ENCODE measurements at regions not wholly inside any gene's neighbourhood (a gene's known extent, or its start where the extent isn't known, plus 50 kb on each side); places are given as distances from the start of the nearest gene placed in this dataset.

DNA sequence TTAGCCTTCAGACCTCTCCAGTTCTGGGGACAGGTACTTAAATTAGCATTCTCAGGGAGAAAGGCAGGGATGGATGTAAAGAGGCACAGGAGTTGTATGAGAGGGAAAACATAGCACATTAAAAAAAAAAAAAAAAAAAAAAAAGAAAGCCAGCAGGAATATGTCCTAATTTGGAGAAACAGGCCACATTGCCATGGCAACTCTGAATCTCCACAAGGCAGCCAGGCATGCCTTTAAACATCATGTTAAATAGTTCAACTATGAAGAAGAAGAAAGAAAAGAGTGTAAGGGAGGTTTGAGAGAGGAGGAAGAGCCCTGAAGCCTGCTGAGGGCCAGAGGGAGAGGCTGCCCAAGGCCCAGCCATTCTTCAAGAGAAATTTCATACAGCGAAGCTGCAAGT is 145.8 kb downstream of the GRIN2B start:
- no peak for DNase-seq
- Mint-ChIP-seq H3K36me3 (no peaks in the 10 kb centered on the region), H3K27ac (no peak overlapping the region), H3K9me3 (peaks cover 0 to 4% (median 0%) of the 10 kb centered on the region in 9 donors), H3K4me3 (no peak overlapping the region), H3K4me1 (no peaks in the 10 kb centered on the region), H3K27me3 (peaks cover 0 to 12% (median 9%) of the 10 kb centered on the region in 5 donors)
- no peak for ATAC-seq
- POLR2A ChIA-PET: no interaction called here

DNA sequence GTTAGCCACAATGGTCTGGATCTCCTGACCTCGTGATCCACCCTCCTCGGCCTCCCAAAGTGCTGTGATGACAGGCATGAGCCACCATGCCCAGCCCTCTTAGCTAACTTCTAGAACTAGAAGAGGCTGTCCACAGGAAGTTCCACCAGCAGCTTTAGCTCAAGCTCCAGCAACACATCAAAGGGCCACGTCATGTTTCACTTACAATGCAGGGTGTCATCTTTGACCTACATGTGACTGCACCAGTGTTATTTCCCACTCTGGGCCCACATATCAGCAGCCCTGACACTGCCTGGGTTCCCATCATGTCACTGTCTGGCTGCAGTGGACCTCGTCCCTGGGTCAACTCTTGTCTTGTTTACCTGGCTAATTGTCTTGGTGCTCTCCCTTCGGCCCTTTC is 147.2 kb downstream of the GRIN2B start:
- Mint-ChIP-seq H3K4me1 (no peaks in the 10 kb centered on the region), H3K4me3 (no peak overlapping the region), H3K27ac (no peak overlapping the region), H3K9me3 (peaks cover 0 to 4% (median 0%) of the 10 kb centered on the region in 9 donors), H3K36me3 (no peaks in the 10 kb centered on the region), H3K27me3 (peaks cover 0 to 12% (median 9%) of the 10 kb centered on the region in 5 donors)
- no peak for ATAC-seq
- no peak for DNase-seq
- POLR2A ChIA-PET: no interaction called here

DNA sequence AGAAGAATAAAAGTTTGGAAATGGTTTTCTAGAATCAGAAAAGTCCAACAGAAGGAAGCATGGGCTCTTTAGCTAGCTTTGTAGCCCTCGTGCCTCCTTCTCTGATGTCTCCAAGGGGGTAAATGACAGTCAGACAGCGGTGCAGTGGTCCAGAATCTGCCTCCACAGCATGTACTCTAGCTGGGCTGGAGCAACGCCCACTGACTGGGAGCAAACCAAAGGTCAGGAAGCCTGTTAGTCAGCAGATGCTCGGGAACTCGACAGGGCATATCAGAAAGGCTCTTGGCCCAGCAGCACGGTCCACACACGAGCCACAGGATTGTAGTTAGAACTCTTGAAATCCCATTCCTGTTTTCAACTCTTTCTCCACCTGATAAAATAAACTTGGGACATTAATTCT is 164.3 kb downstream of the GRIN2B start:
- no peak for DNase-seq
- no peak for ATAC-seq
- Mint-ChIP-seq H3K27me3 (peaks cover 0 to 7% (median 5%) of the 10 kb centered on the region in 5 donors), H3K4me1 (no peaks in the 10 kb centered on the region), H3K9me3 (peaks cover 0 to 1% (median 0%) of the 10 kb centered on the region in 9 donors), H3K36me3 (no peaks in the 10 kb centered on the region), H3K27ac (no peak overlapping the region), H3K4me3 (no peak overlapping the region)
- POLR2A ChIA-PET: no interaction called here

DNA sequence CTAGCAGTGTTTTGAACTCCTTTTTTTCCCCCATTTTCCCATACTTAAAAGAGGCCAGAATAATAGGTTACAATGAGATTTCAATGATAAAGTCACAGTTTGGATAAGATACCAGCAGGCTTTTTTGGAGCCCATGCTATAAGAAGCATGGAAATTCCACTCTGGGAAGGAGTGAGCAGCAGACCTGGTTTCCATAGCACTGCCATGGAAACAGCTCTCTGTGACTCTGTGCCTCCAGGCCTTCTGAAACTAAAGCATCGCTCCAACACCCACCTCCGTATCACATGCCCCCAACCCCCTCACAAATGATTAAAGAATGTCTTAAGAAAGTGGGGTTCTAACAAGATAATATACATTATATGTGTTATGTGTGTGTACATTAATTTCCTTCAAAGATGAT is 165.0 kb downstream of the GRIN2B start:
- Mint-ChIP-seq H3K27ac (no peak overlapping the region), H3K4me1 (no peaks in the 10 kb centered on the region), H3K27me3 (peaks cover 0 to 8% (median 5%) of the 10 kb centered on the region in 5 donors), H3K9me3 (peaks cover 0 to 1% (median 0%) of the 10 kb centered on the region in 9 donors), H3K36me3 (no peaks in the 10 kb centered on the region), H3K4me3 (no peak overlapping the region)
- POLR2A ChIA-PET: no interaction called here
- DNase-seq: no peak
- ATAC-seq: no peak

DNA sequence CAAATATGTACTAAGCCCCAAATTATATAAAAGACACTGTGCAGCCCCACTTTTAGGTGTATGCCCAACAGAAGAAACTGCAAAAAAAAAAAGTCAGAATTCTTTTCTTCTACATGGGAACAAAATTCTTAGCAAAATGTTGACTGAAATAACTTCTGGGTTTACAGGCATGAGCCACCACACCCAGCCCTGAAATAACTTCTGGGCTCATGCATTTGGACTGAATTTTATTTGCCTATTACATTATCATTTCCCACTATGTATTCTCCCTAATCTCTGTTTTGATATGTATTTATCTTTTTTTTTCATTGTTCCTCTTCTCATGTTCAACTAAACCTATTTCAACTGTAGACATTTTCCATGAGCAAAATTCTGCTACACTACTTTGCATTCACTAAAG is 169.2 kb downstream of the GRIN2B start:
- Mint-ChIP-seq H3K9me3 (peaks cover 0 to 1% (median 0%) of the 10 kb centered on the region in 9 donors), H3K4me1 (no peaks in the 10 kb centered on the region), H3K27ac (no peak overlapping the region), H3K27me3 (peaks cover 6 to 23% (median 7%) of the 10 kb centered on the region in 5 donors), H3K4me3 (no peak overlapping the region), H3K36me3 (no peaks in the 10 kb centered on the region)
- DNase-seq: no peak
- POLR2A ChIA-PET: no interaction called here
- no peak for ATAC-seq

DNA sequence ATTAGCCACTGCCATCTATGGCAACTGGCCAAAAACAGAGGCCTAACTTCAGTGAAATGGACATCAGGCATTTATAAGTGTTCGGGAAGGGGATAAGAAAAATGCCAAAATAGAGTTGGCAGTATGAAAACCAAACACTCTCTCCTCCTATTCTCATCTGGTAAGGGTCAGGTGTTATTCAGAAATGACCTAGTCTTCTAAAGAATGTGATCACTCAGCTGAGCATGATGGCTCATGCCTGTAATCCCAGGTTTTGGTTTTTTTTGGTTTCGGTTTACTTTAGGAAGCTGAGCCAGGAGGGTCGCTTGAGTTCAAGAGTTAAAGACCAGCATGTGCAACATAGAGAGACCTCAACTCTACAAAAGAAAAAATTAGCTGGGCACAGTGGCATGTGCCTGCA is 170.3 kb downstream of the GRIN2B start:
- POLR2A ChIA-PET: no interaction called here
- Mint-ChIP-seq H3K4me1 (no peaks in the 10 kb centered on the region), H3K9me3 (peaks cover 0 to 1% (median 0%) of the 10 kb centered on the region in 9 donors), H3K4me3 (no peak overlapping the region), H3K36me3 (no peaks in the 10 kb centered on the region), H3K27me3 (peaks cover 8 to 23% (median 8%) of the 10 kb centered on the region in 5 donors), H3K27ac (no peak overlapping the region)
- ATAC-seq: no peak
- DNase-seq: no peak

DNA sequence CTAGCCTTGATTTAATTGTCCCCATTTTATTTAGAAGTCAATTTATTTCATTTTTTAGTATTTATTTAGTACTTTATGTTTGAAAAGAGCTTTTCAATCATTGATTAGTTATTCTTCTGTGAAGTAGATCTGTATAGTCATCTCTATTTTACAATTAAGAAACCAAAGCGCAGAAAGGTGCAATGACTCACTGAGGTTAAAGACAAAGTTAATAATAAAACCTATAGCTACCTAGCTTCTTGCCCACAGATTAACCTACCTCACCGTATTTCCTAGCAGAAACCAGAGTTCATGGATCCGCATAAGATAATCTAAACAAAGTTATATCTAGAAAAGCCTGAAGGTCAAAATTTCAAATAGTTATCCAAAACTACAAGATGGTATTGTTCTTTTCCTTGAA is 176.4 kb downstream of the GRIN2B start:
- POLR2A ChIA-PET: no interaction called here
- Mint-ChIP-seq H3K9me3 (no peaks in the 10 kb centered on the region), H3K27me3 (peaks cover under 1 to 11% (median 5%) of the 10 kb centered on the region in 5 donors)

DNA sequence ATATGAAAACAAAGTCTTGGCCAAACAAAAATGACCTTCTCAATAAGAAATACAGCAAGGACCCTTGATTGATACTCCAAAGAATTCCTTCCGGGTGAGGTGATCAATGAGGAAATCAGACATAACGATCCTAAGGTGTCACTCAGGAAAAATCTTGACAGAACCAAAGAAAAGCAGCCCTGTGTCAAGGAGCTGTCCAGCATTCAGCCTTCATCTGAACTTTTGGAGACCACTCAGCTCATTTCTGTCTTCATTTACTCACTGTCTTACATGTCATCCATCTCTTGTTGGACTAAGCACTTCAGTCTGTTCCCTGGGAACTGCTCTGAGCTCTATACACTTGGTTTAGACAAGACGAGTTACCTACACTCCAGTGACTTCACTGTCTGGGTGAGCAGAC is 179.9 kb downstream of the GRIN2B start:
- H3K9me3 Mint-ChIP-seq: no peaks in the 10 kb centered on the region
- H3K27me3 Mint-ChIP-seq: peaks cover 0 to 6% (median 2%) of the 10 kb centered on the region in 5 donors
- no peak for DNase-seq
- H3K36me3 Mint-ChIP-seq: no peaks in the 10 kb centered on the region
- POLR2A ChIA-PET: no interaction called here
- H3K4me3 Mint-ChIP-seq: no peak overlapping the region
- no peak overlapping the region for H3K27ac Mint-ChIP-seq
- ATAC-seq: no peak
- no peaks in the 10 kb centered on the region for H3K4me1 Mint-ChIP-seq

More for the DNA sequence above, 176.4 kb downstream of the GRIN2B start:
- no peak for DNase-seq
- Mint-ChIP-seq H3K4me3 (no peak overlapping the region), H3K36me3 (no peaks in the 10 kb centered on the region), H3K27ac (no peak overlapping the region), H3K4me1 (no peaks in the 10 kb centered on the region)
- ATAC-seq: no peak

DNA sequence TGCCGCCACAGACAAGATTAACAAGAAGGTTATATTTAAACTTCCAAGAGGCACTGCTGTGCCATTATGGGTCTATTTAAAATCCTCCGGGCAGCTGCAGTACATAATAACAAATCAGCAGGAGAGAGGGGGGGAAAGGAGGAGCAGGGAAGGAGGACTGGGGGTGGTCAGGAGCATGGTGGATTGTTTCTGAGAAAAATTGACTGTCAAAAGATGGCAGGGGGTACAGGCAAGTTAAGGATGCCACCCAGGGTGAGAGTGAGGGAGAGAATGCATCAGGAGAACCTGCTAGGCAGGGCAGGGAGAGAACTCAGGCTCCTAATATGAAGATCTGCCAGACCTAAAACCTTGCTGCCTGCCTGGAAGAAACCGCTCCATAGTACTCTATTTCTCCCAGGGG is 181.8 kb downstream of the GRIN2B start:
- ATAC-seq (no peak), DNase-seq (no peak)
- H3K4me1 Mint-ChIP-seq: no peaks in the 10 kb centered on the region
- H3K36me3 Mint-ChIP-seq: peaks cover 0 to 7% (median 0%) of the 10 kb centered on the region in 3 donors
- H3K9me3 Mint-ChIP-seq: peaks cover 0 to 7% (median 0%) of the 10 kb centered on the region in 9 donors
- no peak overlapping the region for H3K27ac Mint-ChIP-seq
- POLR2A ChIA-PET: no interaction called here
- peaks cover 0 to 6% (median 0%) of the 10 kb centered on the region in 5 donors for H3K27me3 Mint-ChIP-seq
- no peak overlapping the region for H3K4me3 Mint-ChIP-seq

DNA sequence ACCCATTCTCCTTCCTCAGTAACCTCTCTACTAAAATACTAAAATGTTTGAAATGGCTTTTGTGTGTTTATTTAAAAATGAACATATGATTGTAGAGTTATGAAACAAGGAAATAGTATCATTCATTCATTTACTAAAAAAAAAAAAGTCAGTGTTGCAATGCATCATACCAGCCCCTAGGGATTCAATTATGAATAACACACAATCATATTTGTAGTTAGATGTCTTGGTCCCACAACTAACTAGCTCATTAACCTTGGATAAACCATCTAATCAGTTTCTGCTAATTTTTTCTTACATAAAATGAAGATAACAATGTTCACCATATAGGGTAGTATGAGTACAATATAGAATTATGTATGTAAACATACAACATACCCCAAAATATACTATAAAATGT is 183.2 kb downstream of the GRIN2B start:
- Mint-ChIP-seq H3K9me3 (peaks cover 0 to 10% (median 0%) of the 10 kb centered on the region in 9 donors), H3K27me3 (peaks cover 0 to 6% (median 0%) of the 10 kb centered on the region in 5 donors), H3K4me3 (no peak overlapping the region), H3K36me3 (peaks cover 0 to 7% (median 0%) of the 10 kb centered on the region in 3 donors), H3K27ac (no peak overlapping the region), H3K4me1 (no peaks in the 10 kb centered on the region)
- DNase-seq: no peak
- POLR2A ChIA-PET: interaction anchor here (0.7 kb wide), 1 partner anchor 28 kb away, joined by 3 read pairs; no protein-coding TSS in a partner anchor
- ATAC-seq: no peak

DNA sequence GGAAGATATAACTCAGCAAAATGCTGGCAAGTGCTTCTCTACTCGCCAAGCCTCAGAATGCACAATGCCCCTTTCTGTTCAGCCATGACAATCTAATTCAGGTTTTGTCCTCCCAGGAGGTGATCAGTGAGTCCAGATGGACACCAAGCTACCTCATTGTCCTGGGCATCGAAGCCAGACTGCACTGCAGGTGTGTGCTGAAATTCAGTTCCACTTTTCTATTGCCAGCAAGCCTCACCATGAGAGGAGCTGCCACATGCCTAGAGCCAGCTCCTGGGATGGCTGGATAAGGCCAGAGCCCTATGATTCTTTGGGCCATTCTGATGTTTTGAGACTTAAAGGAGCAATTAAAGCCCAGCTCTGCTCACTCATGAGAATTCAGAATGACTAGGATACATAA is 186.7 kb downstream of the GRIN2B start:
- no peak overlapping the region for H3K4me3 Mint-ChIP-seq
- H3K27ac Mint-ChIP-seq: no peak overlapping the region
- no peak for ATAC-seq
- DNase-seq: no peak
- POLR2A ChIA-PET: no interaction called here
- peaks cover 0 to 10% (median 0%) of the 10 kb centered on the region in 9 donors for H3K9me3 Mint-ChIP-seq
- peaks cover 0 to 7% (median 0%) of the 10 kb centered on the region in 3 donors for H3K36me3 Mint-ChIP-seq
- H3K27me3 Mint-ChIP-seq: peaks cover 3 to 11% (median 8%) of the 10 kb centered on the region in 5 donors
- H3K4me1 Mint-ChIP-seq: peaks cover 0 to 4% (median 0%) of the 10 kb centered on the region in 4 donors

DNA sequence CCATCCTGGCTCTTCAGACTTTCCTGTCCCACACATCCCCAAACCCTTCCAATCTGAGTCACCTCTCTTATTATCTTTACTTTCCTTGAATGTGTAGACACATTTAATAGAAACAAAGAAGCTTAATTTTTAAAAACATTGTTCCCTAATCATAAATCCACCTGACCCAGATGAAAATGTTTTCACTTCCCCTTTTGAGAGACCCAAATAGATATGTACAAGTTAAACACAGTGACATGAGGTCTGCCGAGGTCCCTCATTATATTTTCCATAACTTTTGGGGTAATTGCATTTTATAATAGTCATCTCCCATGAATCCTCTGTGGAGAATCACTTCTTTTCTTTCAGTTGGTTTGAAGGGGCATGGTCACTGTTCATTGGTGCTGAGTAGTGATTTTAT is 191.1 kb downstream of the GRIN2B start:
- POLR2A ChIA-PET: no interaction called here
- Mint-ChIP-seq H3K4me3 (no peak overlapping the region), H3K4me1 (peaks cover 0 to 4% (median 0%) of the 10 kb centered on the region in 4 donors), H3K9me3 (peaks cover 0 to 10% (median 0%) of the 10 kb centered on the region in 9 donors), H3K27me3 (peaks cover 0 to 23% (median 17%) of the 10 kb centered on the region in 5 donors), H3K27ac (peak overlapping the region in 1 of 10 donors; percentile 36), H3K36me3 (peaks cover 0 to 5% (median 0%) of the 10 kb centered on the region in 3 donors)
- no peak for DNase-seq
- no peak for ATAC-seq

DNA sequence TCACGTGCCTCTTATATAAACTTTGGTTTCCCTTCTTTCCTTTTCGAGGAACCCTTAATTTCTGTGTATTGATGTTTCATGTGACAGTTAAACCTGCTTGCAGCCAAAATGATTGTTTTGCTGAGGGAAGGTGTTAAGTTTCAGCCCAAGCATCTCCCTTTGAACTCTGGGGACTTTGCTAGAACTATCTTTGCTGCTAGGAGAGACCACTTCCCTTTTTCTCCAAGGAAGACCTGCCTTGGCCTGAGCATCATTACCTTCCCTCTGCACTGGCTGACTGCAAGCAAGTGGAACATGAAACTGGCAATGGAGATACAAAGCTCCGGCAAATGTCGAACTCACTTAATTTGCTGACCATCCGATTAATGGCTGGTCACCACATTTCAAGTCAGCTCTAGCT is 192.8 kb downstream of the GRIN2B start:
- no peak for ATAC-seq
- peaks cover 0 to 25% (median 17%) of the 10 kb centered on the region in 5 donors for H3K27me3 Mint-ChIP-seq

DNA sequence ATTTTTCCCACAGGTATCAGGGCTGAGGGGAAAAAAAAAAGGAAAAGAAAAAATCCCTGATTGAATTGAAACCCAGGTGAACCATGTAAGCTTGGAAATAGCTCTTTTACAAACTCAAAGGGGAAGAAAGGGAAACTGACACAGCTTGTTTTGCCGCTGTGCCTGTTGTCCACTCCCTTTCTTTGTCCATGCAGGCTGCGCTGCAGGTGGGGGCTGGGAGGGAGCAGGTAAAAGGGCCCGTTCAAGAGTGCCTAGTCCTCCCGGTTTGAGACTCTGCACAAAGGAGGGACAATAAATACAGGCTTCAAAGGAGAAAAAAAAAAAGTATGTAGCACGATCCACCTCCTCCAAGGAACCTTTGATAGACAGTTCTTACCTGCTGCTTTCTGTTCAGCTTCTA is 194.8 kb downstream of the GRIN2B start:
- ATAC-seq: no peak
- H3K27me3 Mint-ChIP-seq: peaks cover 0 to 30% (median 13%) of the 10 kb centered on the region in 5 donors
- H3K27ac Mint-ChIP-seq: no peak overlapping the region
- no peak for DNase-seq
- H3K4me3 Mint-ChIP-seq: no peak overlapping the region
- H3K9me3 Mint-ChIP-seq: no peaks in the 10 kb centered on the region
- H3K36me3 Mint-ChIP-seq: no peaks in the 10 kb centered on the region
- peaks cover 0 to 4% (median 0%) of the 10 kb centered on the region in 4 donors for H3K4me1 Mint-ChIP-seq
- POLR2A ChIA-PET: no interaction called here

More for the DNA sequence above, 192.8 kb downstream of the GRIN2B start:
- DNase-seq: no peak
- POLR2A ChIA-PET: no interaction called here
- Mint-ChIP-seq H3K4me1 (peaks cover 0 to 4% (median 0%) of the 10 kb centered on the region in 4 donors), H3K9me3 (no peaks in the 10 kb centered on the region), H3K4me3 (no peak overlapping the region), H3K36me3 (no peaks in the 10 kb centered on the region), H3K27ac (no peak overlapping the region)
